ENCODE measurements at regions not wholly inside any gene's neighbourhood (a gene's known extent, or its start where the extent isn't known, plus 50 kb on each side); places are given as distances from the start of the nearest gene placed in this dataset.

DNA sequence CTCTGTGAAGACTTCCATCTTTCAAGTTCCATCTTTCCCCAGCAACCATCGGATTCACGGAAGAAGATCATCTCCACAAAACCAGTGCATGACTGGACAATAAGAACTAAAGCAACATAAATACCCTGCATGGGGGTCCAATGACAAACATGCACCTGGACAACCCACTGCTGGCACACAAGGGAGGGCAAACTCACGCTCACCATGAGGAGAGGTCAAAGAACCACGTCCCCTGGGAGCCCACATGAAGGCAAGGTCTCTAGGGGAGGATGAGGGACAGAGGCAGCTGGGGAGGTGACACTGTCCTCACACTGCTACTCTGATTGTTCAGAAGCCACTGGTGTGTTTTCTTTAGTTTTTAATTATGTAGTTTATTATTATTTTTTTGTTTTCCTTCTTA is 190.8 kb downstream of the MED10 start:
- Histone ChIP-seq H3K27me3 (no peaks in the 10 kb centered on the region), H3K27ac (no peak overlapping the region), H3K4me1 (no peaks in the 10 kb centered on the region), H3K36me3 (no peaks in the 10 kb centered on the region), H3K4me3 (replicated peaks in 1 of 3) (no peak overlapping the region), H3K9me3 (no peaks in the 10 kb centered on the region)
- intact Hi-C loops (cut with DNase I), result no loop called here
- DNase-seq, result no peak
- WGBS, 2 donors, result 79 to 81% methylated on average over 4 of the region's 4 CpGs
- TF ChIP-seq, protein P1, sequence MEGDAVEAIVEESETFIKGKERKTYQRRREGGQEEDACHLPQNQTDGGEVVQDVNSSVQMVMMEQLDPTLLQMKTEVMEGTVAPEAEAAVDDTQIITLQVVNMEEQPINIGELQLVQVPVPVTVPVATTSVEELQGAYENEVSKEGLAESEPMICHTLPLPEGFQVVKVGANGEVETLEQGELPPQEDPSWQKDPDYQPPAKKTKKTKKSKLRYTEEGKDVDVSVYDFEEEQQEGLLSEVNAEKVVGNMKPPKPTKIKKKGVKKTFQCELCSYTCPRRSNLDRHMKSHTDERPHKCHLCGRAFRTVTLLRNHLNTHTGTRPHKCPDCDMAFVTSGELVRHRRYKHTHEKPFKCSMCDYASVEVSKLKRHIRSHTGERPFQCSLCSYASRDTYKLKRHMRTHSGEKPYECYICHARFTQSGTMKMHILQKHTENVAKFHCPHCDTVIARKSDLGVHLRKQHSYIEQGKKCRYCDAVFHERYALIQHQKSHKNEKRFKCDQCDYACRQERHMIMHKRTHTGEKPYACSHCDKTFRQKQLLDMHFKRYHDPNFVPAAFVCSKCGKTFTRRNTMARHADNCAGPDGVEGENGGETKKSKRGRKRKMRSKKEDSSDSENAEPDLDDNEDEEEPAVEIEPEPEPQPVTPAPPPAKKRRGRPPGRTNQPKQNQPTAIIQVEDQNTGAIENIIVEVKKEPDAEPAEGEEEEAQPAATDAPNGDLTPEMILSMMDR (IDR thresholded peaks at IDR 0.05), result no peak
- no peak for TF ChIP-seq POLR2A (IDR thresholded peaks at IDR 0.05)

DNA sequence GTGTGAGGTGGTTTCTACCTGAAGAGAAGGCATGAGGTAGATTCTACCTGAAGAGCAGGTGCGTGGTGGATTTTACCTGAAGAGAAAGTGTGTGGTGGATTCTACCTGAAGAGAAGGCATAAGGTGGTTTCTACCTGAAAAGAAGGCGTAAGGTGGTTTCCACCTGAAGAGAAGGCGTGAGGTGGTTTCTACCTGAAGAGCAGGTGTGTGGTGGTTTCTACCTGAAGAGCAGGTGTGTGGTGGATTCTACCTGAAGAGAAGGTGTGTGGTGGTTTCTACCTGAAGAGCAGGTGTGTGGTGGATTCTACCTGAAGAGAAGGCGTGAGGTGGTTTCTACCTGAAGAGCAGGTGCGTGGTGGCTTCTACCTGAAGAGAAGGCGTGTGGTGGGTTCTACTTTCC is 192.8 kb downstream of the MED10 start:
- no peak for DNase-seq

DNA sequence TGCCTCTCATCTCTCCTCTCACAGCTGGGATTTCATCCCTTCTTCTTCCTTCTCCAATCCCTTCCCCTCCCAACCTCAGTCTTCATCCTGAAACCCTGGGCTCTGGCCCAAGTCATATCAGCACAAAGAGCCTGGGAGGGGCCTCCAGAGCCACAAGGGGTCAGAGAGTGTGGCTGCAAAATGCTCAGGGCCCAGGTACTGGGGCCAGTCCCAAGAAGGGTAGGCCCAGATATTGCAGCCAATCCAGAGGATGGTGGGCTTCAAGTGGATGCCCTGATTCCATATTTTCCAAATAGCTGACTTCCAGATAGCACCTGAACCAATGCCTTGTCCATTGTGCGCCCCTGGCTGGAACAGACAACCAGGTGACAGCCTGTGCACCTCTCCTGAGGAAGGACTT is 193.9 kb downstream of the MED10 start:
- TF ChIP-seq, protein P1 (IDR thresholded peaks at IDR 0.05), result no peak
- TF ChIP-seq POLR2A (IDR thresholded peaks at IDR 0.05), result no peak
- Histone ChIP-seq H3K4me1 (no peaks in the 10 kb centered on the region), H3K27ac (no peak overlapping the region), H3K4me3 (replicated peaks in 1 of 3) (no peak overlapping the region), H3K36me3 (no peaks in the 10 kb centered on the region), H3K9me3 (no peaks in the 10 kb centered on the region), H3K27me3 (no peaks in the 10 kb centered on the region)
- DNase-seq, result no peak
- 92 to 100% methylated on average over 1 of the region's 1 CpG for WGBS, 2 donors
- intact Hi-C loops (cut with DNase I), result no loop called here

More for the DNA sequence above, 192.8 kb downstream of the MED10 start:
- no peaks in the 10 kb centered on the region for H3K36me3 ChIP-seq
- no peaks in the 10 kb centered on the region for H3K9me3 ChIP-seq
- 89 to 93% methylated on average over 6 of the region's 6 CpGs for WGBS, 2 donors
- H3K27me3 ChIP-seq, result no peaks in the 10 kb centered on the region
- H3K4me3 ChIP-seq (replicated peaks in 1 of 3), result no peak overlapping the region
- H3K27ac ChIP-seq, result no peak overlapping the region
- intact Hi-C loops (cut with DNase I), result no loop called here
- no peaks in the 10 kb centered on the region for H3K4me1 ChIP-seq
- no peak for TF ChIP-seq POLR2A (IDR thresholded peaks at IDR 0.05)
- TF ChIP-seq, protein P1 (IDR thresholded peaks at IDR 0.05), result no peak

DNA sequence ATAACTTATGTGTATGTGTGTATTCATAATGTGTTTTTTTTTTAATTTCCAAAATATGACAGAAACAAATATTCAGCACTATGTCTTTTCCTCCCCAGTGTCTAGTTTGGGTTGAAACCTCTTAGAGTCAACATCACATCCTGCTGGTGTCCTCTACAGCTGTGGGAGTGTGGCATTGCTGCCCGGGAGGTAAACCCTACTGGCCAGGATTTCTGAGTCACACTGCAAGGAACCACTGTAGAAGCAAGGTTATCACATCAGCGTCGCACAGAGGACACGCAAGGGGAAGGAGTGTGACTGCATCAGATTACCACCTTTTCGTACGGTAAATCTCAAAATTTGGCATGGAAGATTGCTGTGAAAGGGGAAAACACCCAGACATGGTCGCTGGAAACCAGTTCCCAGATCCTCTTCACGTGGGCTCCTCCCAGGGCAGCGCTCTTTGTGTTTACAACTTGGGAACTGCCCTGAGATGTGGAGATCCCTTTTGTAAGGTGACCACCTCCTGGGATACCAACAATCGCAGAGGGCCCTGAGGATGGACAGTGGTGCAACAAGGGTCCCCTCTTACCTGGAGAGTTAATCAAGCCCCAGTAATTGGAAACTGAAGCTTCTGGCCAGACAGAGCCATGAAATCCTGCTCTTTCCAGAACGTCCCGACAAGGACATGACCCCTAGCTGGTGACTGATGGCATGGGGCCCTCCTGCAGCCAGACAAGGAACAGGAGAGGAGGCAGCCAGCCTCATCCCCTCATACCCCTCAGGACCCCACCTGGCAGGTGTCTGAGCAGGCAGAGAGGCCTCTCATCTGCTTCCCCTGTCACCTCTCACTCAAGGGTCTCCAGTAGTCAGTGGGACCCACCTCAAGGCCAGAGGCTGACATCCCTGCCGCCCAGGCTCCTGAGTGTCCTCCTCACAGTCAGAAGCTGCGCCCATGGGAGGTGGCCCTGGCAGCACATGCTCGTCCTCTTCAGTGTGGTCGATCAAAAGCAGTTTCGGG is 194.7 kb downstream of the MED10 start:
- Histone ChIP-seq H3K9me3 (no peaks in the 10 kb centered on the region), H3K4me1 (no peaks in the 10 kb centered on the region), H3K27ac (no peak overlapping the region), H3K4me3 (replicated peaks in 1 of 3) (no peak overlapping the region), H3K27me3 (no peaks in the 10 kb centered on the region), H3K36me3 (no peaks in the 10 kb centered on the region)
- DNase-seq, result no peak
- intact Hi-C loops (cut with DNase I), result no loop called here
- 76 to 80% methylated on average over 15 to 17 of the region's 17 CpGs for WGBS, 2 donors
- no peak for TF ChIP-seq POLR2A (IDR thresholded peaks at IDR 0.05)

DNA sequence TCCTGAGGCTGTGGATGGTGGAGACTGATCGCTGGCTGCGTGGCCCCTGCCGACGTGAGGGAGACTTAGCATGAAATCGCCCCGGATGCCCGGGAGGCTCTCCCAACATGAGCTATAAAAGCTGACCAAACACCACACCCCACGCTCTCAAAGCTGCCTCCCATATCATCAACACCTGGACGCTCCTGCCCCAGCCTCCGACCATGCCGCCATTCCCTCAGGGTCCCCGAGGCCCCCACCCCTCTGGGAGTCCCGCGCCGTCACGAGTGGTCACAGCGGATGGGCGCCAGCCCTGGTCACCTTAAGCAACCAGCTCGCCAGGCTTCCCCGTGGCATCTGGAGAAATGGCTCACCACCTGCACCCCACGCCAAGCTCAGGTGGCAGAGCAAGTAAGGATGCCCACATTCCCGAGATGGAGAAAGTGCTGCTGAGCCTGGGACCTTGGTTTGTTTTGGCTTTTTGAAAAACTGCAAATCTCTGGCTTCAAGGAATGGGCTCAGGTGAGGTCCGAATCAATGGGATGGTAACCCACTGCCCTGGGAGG is 196.0 kb downstream of the MED10 start:
- H3K36me3 ChIP-seq, result no peaks in the 10 kb centered on the region
- H3K9me3 ChIP-seq, result no peaks in the 10 kb centered on the region
- no peaks in the 10 kb centered on the region for H3K4me1 ChIP-seq
- no peak for DNase-seq
- TF ChIP-seq, protein P1 (IDR thresholded peaks at IDR 0.05), result no peak
- no peak for TF ChIP-seq POLR2A (IDR thresholded peaks at IDR 0.05)
- no peak overlapping the region for H3K27ac ChIP-seq
- no peak overlapping the region for H3K4me3 ChIP-seq (replicated peaks in 1 of 3)
- intact Hi-C loops (cut with DNase I), result no loop called here
- 80 to 87% methylated on average over 14 to 23 of the region's 23 CpGs for WGBS, 2 donors
- no peaks in the 10 kb centered on the region for H3K27me3 ChIP-seq

All from thyroid gland (tissue), 4 donors.